HG02571 (cell line): ENCODE measurements at regions not wholly inside any gene's neighbourhood (a gene's known extent, or its start where the extent isn't known, plus 50 kb on each side); places are given as distances from the start of the nearest gene placed in this dataset.

ENCODE experiments used
- ATAC-seq: cut with Tn5 transposase; IDR thresholded peaks from one replicate; pipeline ENCODE4 v1.9.1; 2021; ENCODE audit warnings: mild to moderate bottlenecking, moderate library complexity; ENCODE audit not compliant: unreplicated experiment

- no peak for ATAC-seq
Measured at GRCh38 chr1:30196457-30196856, 526.9 kb downstream of the MATN1 start.

- no peak for ATAC-seq
Measured at GRCh38 chr1:30195424-30196134, 527.8 kb downstream of the MATN1 start.

GRCh38 chr1:30194741-30195423, 528.5 kb downstream of the MATN1 start:
- no peak for ATAC-seq

GRCh38 chr1:30194046-30194619, 529.3 kb downstream of the MATN1 start:
- ATAC-seq = no peak

- no peak for ATAC-seq
Measured at GRCh38 chr1:30192969-30193630, 530.3 kb downstream of the MATN1 start.

- no peak for ATAC-seq
Measured at GRCh38 chr1:30191154-30191702, 532.2 kb downstream of the MATN1 start.

- ATAC-seq = no peak
Measured at GRCh38 chr1:30190511-30191153, 532.8 kb downstream of the MATN1 start.

- no peak for ATAC-seq
Measured at GRCh38 chr1:30189818-30190500, 533.4 kb downstream of the MATN1 start.

- ATAC-seq = no peak
Measured at GRCh38 chr1:30188999-30189398, 534.4 kb downstream of the MATN1 start.

GRCh38 chr1:30188329-30188728, 535.1 kb downstream of the MATN1 start:
- ATAC-seq = no peak

GRCh38 chr1:30187413-30188023, 535.9 kb downstream of the MATN1 start:
- ATAC-seq = no peak

- ATAC-seq = no peak
Measured at GRCh38 chr1:30186586-30186985, 536.8 kb downstream of the MATN1 start.

GRCh38 chr1:30185809-30186208, 537.6 kb downstream of the MATN1 start:
- no peak for ATAC-seq

GRCh38 chr1:30185313-30185712, 538.1 kb downstream of the MATN1 start:
- no peak for ATAC-seq

GRCh38 chr1:30184393-30185141, 538.8 kb downstream of the MATN1 start:
- ATAC-seq = no peak

GRCh38 chr1:30183895-30184294, 539.5 kb downstream of the MATN1 start:
- no peak for ATAC-seq

- ATAC-seq = no peak
Measured at GRCh38 chr1:30183006-30183405, 540.4 kb downstream of the MATN1 start.

- ATAC-seq = no peak
Measured at GRCh38 chr1:30179942-30180543, 543.3 kb downstream of the MATN1 start.

GRCh38 chr1:30176477-30176876, 546.9 kb downstream of the MATN1 start:
- no peak for ATAC-seq
